ENCODE measurements at regions not wholly inside any gene's neighbourhood (a gene's known extent, or its start where the extent isn't known, plus 50 kb on each side); places are given as distances from the start of the nearest gene placed in this dataset.
"Not testable (repeated sequence)": the region's sequence is repeated elsewhere in the genome, so short reads cannot be mapped to it uniquely, and the experiment has no call there.

- no peak for DNase-seq (ENCODE audit: low spot score)
Observed at GRCh38 chr6:40152196-40152595, 217.9 kb upstream of the MOCS1 start.

- DNase-seq (ENCODE audit: low spot score), result peak; percentile 83
Observed at GRCh38 chr6:40148882-40149573, 214.8 kb upstream of the MOCS1 start.

GRCh38 chr6:40146902-40147301 is 212.6 kb upstream of the MOCS1 start:
- no peak for DNase-seq (ENCODE audit: low spot score)

GRCh38 chr6:40139447-40139846 is 205.2 kb upstream of the MOCS1 start:
- no peak for DNase-seq (ENCODE audit: low spot score)

- no peak for DNase-seq (ENCODE audit: low spot score)
Observed at GRCh38 chr6:40138273-40138720, 204.0 kb upstream of the MOCS1 start.

- DNase-seq (ENCODE audit: low spot score), result no peak
Observed at GRCh38 chr6:40135491-40136072, 201.3 kb upstream of the MOCS1 start.

- DNase-seq (ENCODE audit: low spot score), result not testable (repeated sequence)
Observed at GRCh38 chr6:40133981-40134380, 199.7 kb upstream of the MOCS1 start.

- DNase-seq (ENCODE audit: low spot score), result no peak
Observed at GRCh38 chr6:40131675-40132074, 197.4 kb upstream of the MOCS1 start.

GRCh38 chr6:40128127-40128526 is 193.9 kb upstream of the MOCS1 start:
- DNase-seq (ENCODE audit: low spot score), result no peak

GRCh38 chr6:40125680-40126394 is 191.6 kb upstream of the MOCS1 start:
- DNase-seq (ENCODE audit: low spot score), result no peak

GRCh38 chr6:40124924-40125323 is 190.7 kb upstream of the MOCS1 start:
- DNase-seq (ENCODE audit: low spot score), result no peak

- DNase-seq (ENCODE audit: low spot score), result no peak
Observed at GRCh38 chr6:40116832-40117231, 182.6 kb upstream of the MOCS1 start.

GRCh38 chr6:40112350-40112749 is 178.1 kb upstream of the MOCS1 start:
- no peak for DNase-seq (ENCODE audit: low spot score)

- no peak for DNase-seq (ENCODE audit: low spot score)
Observed at GRCh38 chr6:40108736-40109135, 174.5 kb upstream of the MOCS1 start.

GRCh38 chr6:40106840-40107239 is 172.6 kb upstream of the MOCS1 start:
- DNase-seq (ENCODE audit: low spot score), result no peak

- no peak for DNase-seq (ENCODE audit: low spot score)
Observed at GRCh38 chr6:40098774-40099173, 164.5 kb upstream of the MOCS1 start.

GRCh38 chr6:40097590-40097989 is 163.3 kb upstream of the MOCS1 start:
- no peak for DNase-seq (ENCODE audit: low spot score)

- no peak for DNase-seq (ENCODE audit: low spot score)
Observed at GRCh38 chr6:40083141-40083920, 149.1 kb upstream of the MOCS1 start.

- DNase-seq (ENCODE audit: low spot score), result no peak
Observed at GRCh38 chr6:40082278-40083043, 148.2 kb upstream of the MOCS1 start.

- no peak for DNase-seq (ENCODE audit: low spot score)
Observed at GRCh38 chr6:40077736-40078135, 143.5 kb upstream of the MOCS1 start.

- no peak for DNase-seq (ENCODE audit: low spot score)
Observed at GRCh38 chr6:40077315-40077714, 143.1 kb upstream of the MOCS1 start.

Data from germinal center (tissue), 1 donor.